HepG2 (cell line): ENCODE measurements at regions not wholly inside any gene's neighbourhood (a gene's known extent, or its start where the extent isn't known, plus 50 kb on each side); places are given as distances from the start of the nearest gene placed in this dataset.

ENCODE experiments used
- ATAC-seq: fragments of 200-7000 bp; cut with Tn5 transposase; 3 replicates; pipeline ENCODE4 v1.9.1; 2020; ENCODE audit warnings: mild to moderate bottlenecking, moderate library complexity
- BruUV-seq: library from RNA; stranded (reverse); fragments of 400-500 nt; replicated peaks from 2 replicates; lab custom pipeline; 2021; lab: Mats Ljungman, UMichigan
- CTCF ChIA-PET: fragments of 300-600 bp; formaldehyde crosslinking; extraction: SDS; loops from one replicate; lab custom pipeline; 2021; ENCODE audit warnings: low total read pairs, inconsistent platforms, low intra/inter-chr PET ratio; lab: Yijun Ruan, JAX
- POLR2A ChIA-PET: fragments of 350-600 bp; sonication (Branson Sonifier 250); formaldehyde crosslinking; loops from one replicate; lab custom pipeline; 2020; ENCODE audit warnings: antibody characterized with exemption, inconsistent platforms; lab: Yijun Ruan, JAX
- DNase-seq: peaks from one replicate; pipeline ENCODE4 v3.0.0-alpha.2; 2015; ENCODE audit warnings: low spot score
- FAIRE-seq: peaks from 3 replicates; lab custom pipeline; 2011; peaks lifted over from hg19 to GRCh38; lab: Jason Lieb, UNC
- H2AFZ ChIP-seq: one replicate; pipeline ENCODE4 v1.6.1; 2011; ENCODE audit warnings: low read length, inconsistent platforms
- H3K27ac ChIP-seq: fragments of 300-600 bp; 3 replicates; pipeline ENCODE4 v1.8.0; 2011; ENCODE audit warnings: mixed run types, mild to moderate bottlenecking, mixed read lengths, low read length, inconsistent platforms; ENCODE audit not compliant: insufficient read depth; ENCODE audit errors: extremely low read length
- H3K27me3 ChIP-seq, 2 experiments: fragments of 200-600 bp in 1 of 2; 2 replicates in 1 of 2; 3 replicates in 1 of 2; pipeline versions ENCODE4 v1.6.0 to v1.8.0; 2011; ENCODE audit warnings: low read length in 2 of 2, mild to moderate bottlenecking in 2 of 2, moderate library complexity in 2 of 2, inconsistent platforms in 1 of 2; ENCODE audit not compliant: insufficient read depth in 2 of 2, control insufficient read depth in 1 of 2
- H3K36me3 ChIP-seq, 2 experiments: fragments of 200-600 bp in 1 of 2; replicated peaks in 1 of 2; 2 replicates in 1 of 2; 3 replicates in 1 of 2; pipeline versions ENCODE4 v1.5.1 to v1.8.0; 2011; ENCODE audit warnings: low read length in 2 of 2, inconsistent platforms in 1 of 2; ENCODE audit not compliant: insufficient read depth in 2 of 2, control insufficient read depth in 1 of 2
- H3K4me1 ChIP-seq: 2 replicates; pipeline ENCODE4 v1.5.1; 2012; ENCODE audit warnings: low read length, inconsistent platforms; ENCODE audit not compliant: insufficient read depth
- H3K4me2 ChIP-seq: 2 replicates; pipeline ENCODE4 v1.6.0; 2011; ENCODE audit warnings: low read depth, low read length, inconsistent platforms
- H3K4me3 ChIP-seq, 3 experiments: fragments of 200-600 bp in 1 of 3; sonication (generic), shearing (Covaris generic) in 1 of 3; replicated peaks in 1 of 3; 2 replicates each; pipeline ENCODE4 v1.5.1; 2011 to 2016; ENCODE audit warnings: low read length in 3 of 3, inconsistent platforms in 2 of 3, low read depth in 2 of 3, mild to moderate bottlenecking in 2 of 3, control low read depth in 1 of 3, mixed read lengths in 1 of 3; ENCODE audit not compliant: insufficient read depth in 1 of 3
- H3K79me2 ChIP-seq: one replicate; pipeline ENCODE4 v1.6.1; 2011; ENCODE audit warnings: low read length, inconsistent platforms; ENCODE audit not compliant: insufficient read depth
- H3K9ac ChIP-seq: 2 replicates; pipeline ENCODE4 v1.6.0; 2011; ENCODE audit warnings: mild to moderate bottlenecking, low read depth, low read length, inconsistent platforms; ENCODE audit not compliant: insufficient read depth
- H3K9me3 ChIP-seq: 2 replicates; pipeline ENCODE4 v1.5.1; 2012; ENCODE audit warnings: mild to moderate bottlenecking, low read length
- H4K20me1 ChIP-seq: 2 replicates; pipeline ENCODE4 v1.6.0; 2011; ENCODE audit warnings: inconsistent platforms, mild to moderate bottlenecking, low read length, moderate library complexity; ENCODE audit not compliant: insufficient read depth
- ARNT2 ChIP-seq: sonication (generic); formaldehyde crosslinking; IDR thresholded peaks from 2 replicates; pipeline ENCODE4 v1.8.0; 2022; ENCODE audit warnings: mild to moderate bottlenecking, low read depth, missing genetic modification reagents, moderate library complexity
- NKX3-1 ChIP-seq: sonication (generic); formaldehyde crosslinking; IDR thresholded peaks from 2 replicates; pipeline ENCODE4 v1.5.0; 2020; ENCODE audit warnings: missing genetic modification reagents
- PHF8 ChIP-seq: sonication (generic); formaldehyde crosslinking; IDR thresholded peaks from 2 replicates; pipeline ENCODE4 v1.5.0; 2020; ENCODE audit warnings: missing genetic modification reagents
- RFX1 ChIP-seq: fragments of 450-650 bp; IDR thresholded peaks from 2 replicates; pipeline ENCODE4 v1.6.1; 2017
- SAFB2 ChIP-seq: sonication (generic); formaldehyde crosslinking; IDR thresholded peaks from 2 replicates; pipeline ENCODE4 v1.5.1; 2020; ENCODE audit warnings: missing genetic modification reagents, low read depth, mild to moderate bottlenecking, borderline replicate concordance
- SMARCE1 ChIP-seq: fragments of 450-650 bp; IDR thresholded peaks from 2 replicates; pipeline ENCODE4 v1.6.1; 2017; ENCODE audit warnings: borderline replicate concordance
- SRSF1 ChIP-seq: fragments of 200-400 bp; formaldehyde crosslinking; optimal IDR thresholded peaks from 2 replicates; pipeline ENCODE3; 2017; ENCODE audit warnings: mild to moderate bottlenecking, low read depth, low read length, moderate library complexity
- TGIF2 ChIP-seq: IDR thresholded peaks from 2 replicates; pipeline ENCODE4 v1.6.1; 2016; ENCODE audit warnings: control low read depth, missing compliant biosample characterization
- ZFP82 ChIP-seq: sonication (generic); formaldehyde crosslinking; IDR thresholded peaks from 2 replicates; pipeline ENCODE4 v1.5.1; 2020; ENCODE audit warnings: mild to moderate bottlenecking, missing genetic modification reagents, borderline replicate concordance
- ZNF557 ChIP-seq: sonication (generic); formaldehyde crosslinking; IDR thresholded peaks from 2 replicates; pipeline ENCODE4 v1.4.0; 2020; ENCODE audit warnings: missing genetic modification reagents
- ZNF777 ChIP-seq: sonication (generic); formaldehyde crosslinking; IDR thresholded peaks from 2 replicates; pipeline ENCODE4 v1.4.0; 2020; ENCODE audit warnings: missing genetic modification reagents
- ZNF841 ChIP-seq: sonication (generic); formaldehyde crosslinking; IDR thresholded peaks from 2 replicates; pipeline ENCODE4 v1.8.1; 2023; ENCODE audit warnings: missing genetic modification reagents, borderline replicate concordance
- WGBS: methylation state at CpG from one replicate; pipeline ENCODE4 v1.1.6; 2017; ENCODE audit warnings: low lambda C conversion rate; 5-methylcytosine and 5-hydroxymethylcytosine counted together
- in situ Hi-C: cut with HindIII; loops from 2 replicates; pipeline ENCODE4 v1.10.0; 2017; ENCODE audit warnings: low pct_unique_long_range_greater_than_20kb; ENCODE audit not compliant: extremely low pct_ligation_motif_present
- intact Hi-C: fragments of 100-400 bp; cut with micrococcal nuclease; formaldehyde crosslinking; loops from one replicate; pipeline ENCODE4 v1.10.0; 2022; ENCODE audit not compliant: unreplicated experiment
- TF ChIP-seq, protein P1 (sequence below): sonication (generic); formaldehyde crosslinking; IDR thresholded peaks from 2 replicates; pipeline ENCODE4 v1.4.0; 2020; ENCODE audit warnings: missing genetic modification reagents
- TF ChIP-seq, protein P2 (sequence below): sonication (generic); formaldehyde crosslinking; IDR thresholded peaks from 2 replicates; pipeline ENCODE4 v1.9.0; 2021; ENCODE audit warnings: missing genetic modification reagents, borderline replicate concordance
- TF ChIP-seq, protein P3 (sequence below): IDR thresholded peaks from 2 replicates; pipeline ENCODE4 v1.6.1; 2018; ENCODE audit warnings: missing genetic modification reagents
- TF ChIP-seq, protein P4 (sequence below): IDR thresholded peaks from 2 replicates; pipeline ENCODE4 v1.6.1; 2016; ENCODE audit warnings: low read depth, borderline replicate concordance

DNA sequence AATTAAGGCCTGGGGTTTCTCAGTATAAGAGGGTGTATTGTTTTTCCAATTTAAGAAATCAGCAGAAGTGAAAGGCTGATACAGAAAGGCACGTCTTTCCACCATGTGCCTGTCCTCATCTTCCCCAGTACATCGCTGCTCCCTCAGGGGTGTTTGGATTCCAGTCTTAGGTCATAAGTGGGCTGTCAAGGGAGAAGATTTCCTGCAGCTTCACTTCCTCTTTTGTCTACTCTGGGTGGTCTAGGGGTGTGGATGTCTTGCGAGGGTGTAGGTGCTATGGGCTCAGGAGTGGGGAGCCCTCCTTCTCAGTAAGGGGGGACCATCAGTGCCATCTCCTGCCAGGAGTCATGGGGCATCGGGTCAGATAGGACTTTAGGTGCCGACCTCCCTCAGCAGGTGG, 999.8 kb upstream of the NCAM2 start:
- H3K4me1 ChIP-seq = no peaks in the 10 kb centered on the region
- CTCF ChIA-PET = no interaction called here
- no peaks in the 10 kb centered on the region for H3K27me3 ChIP-seq
- H3K27ac ChIP-seq = no peak overlapping the region
- H3K9me3 ChIP-seq = peaks cover 85% of the 10 kb centered on the region
- no peak overlapping the region for H3K4me3 ChIP-seq
- intact Hi-C loops (no loop called here), in situ Hi-C loops (no loop called here)
- POLR2A ChIA-PET = no interaction called here
- no TSS peak for BruUV-seq
- WGBS = 41% methylated on average over 4 of the region's 5 CpGs
- no peaks in the 10 kb centered on the region for H3K36me3 ChIP-seq
- FAIRE-seq = no peak
- H4K20me1 ChIP-seq = no peaks in the 10 kb centered on the region
- no peak for DNase-seq
- no peak for ATAC-seq
- H2AFZ ChIP-seq = no peak overlapping the region
- no peaks in the 10 kb centered on the region for H3K79me2 ChIP-seq
- H3K9ac ChIP-seq = no peak overlapping the region
- H3K4me2 ChIP-seq = no peak overlapping the region
- no peak for TF ChIP-seq SMARCE1
- no peak for TF ChIP-seq ZFP82 (CRISPR knock-in tag)
- no peak for TF ChIP-seq ZNF557 (CRISPR knock-in tag)
- TF ChIP-seq, protein P1, sequence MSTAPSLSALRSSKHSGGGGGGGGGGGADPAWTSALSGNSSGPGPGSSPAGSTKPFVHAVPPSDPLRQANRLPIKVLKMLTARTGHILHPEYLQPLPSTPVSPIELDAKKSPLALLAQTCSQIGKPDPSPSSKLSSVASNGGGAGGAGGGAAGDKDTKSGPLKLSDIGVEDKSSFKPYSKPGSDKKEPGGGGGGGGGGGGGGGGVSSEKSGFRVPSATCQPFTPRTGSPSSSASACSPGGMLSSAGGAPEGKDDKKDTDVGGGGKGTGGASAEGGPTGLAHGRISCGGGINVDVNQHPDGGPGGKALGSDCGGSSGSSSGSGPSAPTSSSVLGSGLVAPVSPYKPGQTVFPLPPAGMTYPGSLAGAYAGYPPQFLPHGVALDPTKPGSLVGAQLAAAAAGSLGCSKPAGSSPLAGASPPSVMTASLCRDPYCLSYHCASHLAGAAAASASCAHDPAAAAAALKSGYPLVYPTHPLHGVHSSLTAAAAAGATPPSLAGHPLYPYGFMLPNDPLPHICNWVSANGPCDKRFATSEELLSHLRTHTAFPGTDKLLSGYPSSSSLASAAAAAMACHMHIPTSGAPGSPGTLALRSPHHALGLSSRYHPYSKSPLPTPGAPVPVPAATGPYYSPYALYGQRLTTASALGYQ = no peak
- TF ChIP-seq RFX1 = no peak
- TF ChIP-seq TGIF2 = no peak
- TF ChIP-seq ARNT2 (CRISPR knock-in tag) = no peak
- TF ChIP-seq, protein P2, sequence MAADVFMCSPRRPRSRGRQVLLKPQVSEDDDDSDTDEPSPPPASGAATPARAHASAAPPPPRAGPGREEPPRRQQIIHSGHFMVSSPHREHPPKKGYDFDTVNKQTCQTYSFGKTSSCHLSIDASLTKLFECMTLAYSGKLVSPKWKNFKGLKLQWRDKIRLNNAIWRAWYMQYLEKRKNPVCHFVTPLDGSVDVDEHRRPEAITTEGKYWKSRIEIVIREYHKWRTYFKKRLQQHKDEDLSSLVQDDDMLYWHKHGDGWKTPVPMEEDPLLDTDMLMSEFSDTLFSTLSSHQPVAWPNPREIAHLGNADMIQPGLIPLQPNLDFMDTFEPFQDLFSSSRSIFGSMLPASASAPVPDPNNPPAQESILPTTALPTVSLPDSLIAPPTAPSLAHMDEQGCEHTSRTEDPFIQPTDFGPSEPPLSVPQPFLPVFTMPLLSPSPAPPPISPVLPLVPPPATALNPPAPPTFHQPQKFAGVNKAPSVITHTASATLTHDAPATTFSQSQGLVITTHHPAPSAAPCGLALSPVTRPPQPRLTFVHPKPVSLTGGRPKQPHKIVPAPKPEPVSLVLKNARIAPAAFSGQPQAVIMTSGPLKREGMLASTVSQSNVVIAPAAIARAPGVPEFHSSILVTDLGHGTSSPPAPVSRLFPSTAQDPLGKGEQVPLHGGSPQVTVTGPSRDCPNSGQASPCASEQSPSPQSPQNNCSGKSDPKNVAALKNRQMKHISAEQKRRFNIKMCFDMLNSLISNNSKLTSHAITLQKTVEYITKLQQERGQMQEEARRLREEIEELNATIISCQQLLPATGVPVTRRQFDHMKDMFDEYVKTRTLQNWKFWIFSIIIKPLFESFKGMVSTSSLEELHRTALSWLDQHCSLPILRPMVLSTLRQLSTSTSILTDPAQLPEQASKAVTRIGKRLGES (CRISPR knock-in tag) = no peak
- no peak for TF ChIP-seq ZNF841
- no peak for TF ChIP-seq SRSF1
- no peak for TF ChIP-seq SAFB2 (CRISPR knock-in tag)
- no peak for TF ChIP-seq NKX3-1
- no peak for TF ChIP-seq PHF8 (CRISPR knock-in tag)
- TF ChIP-seq, protein P3, sequence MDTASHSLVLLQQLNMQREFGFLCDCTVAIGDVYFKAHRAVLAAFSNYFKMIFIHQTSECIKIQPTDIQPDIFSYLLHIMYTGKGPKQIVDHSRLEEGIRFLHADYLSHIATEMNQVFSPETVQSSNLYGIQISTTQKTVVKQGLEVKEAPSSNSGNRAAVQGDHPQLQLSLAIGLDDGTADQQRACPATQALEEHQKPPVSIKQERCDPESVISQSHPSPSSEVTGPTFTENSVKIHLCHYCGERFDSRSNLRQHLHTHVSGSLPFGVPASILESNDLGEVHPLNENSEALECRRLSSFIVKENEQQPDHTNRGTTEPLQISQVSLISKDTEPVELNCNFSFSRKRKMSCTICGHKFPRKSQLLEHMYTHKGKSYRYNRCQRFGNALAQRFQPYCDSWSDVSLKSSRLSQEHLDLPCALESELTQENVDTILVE = no peak
- no peak for TF ChIP-seq ZNF777 (CRISPR knock-in tag)
- TF ChIP-seq, protein P4, sequence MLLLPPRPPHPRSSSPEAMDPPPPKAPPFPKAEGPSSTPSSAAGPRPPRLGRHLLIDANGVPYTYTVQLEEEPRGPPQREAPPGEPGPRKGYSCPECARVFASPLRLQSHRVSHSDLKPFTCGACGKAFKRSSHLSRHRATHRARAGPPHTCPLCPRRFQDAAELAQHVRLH (CRISPR knock-in tag) = no peak
